Ovary (tissue), 3 donors: ENCODE measurements at regions not wholly inside any gene's neighbourhood (a gene's known extent, or its start where the extent isn't known, plus 50 kb on each side); places are given as distances from the start of the nearest gene placed in this dataset.

Experiments used
- EP300 ChIP-seq: sonication (generic); formaldehyde crosslinking; IDR thresholded peaks from one replicate; pipeline ENCODE4 v1.6.1; 2017; ENCODE audit warnings: antibody characterized with exemption
- POLR2A ChIP-seq: fragments of 450-650 bp; IDR thresholded peaks from one replicate; pipeline ENCODE4 v1.6.1; 2017; ENCODE audit warnings: antibody characterized with exemption, mild to moderate bottlenecking, moderate library complexity
- TF ChIP-seq, protein P1 (sequence below), 3 donors: fragments of 450-650 bp in 2 of 3; fragments of 200-600 bp in 1 of 3; IDR thresholded peaks; one replicate each; pipeline versions ENCODE4 v1.5.1 to v1.8.0; 2016 to 2022; ENCODE audit warnings: antibody characterized with exemption in 3 of 3, mild to moderate bottlenecking in 1 of 3
- donor health status: DM: no; HTN: no; CAD: no.

DNA sequence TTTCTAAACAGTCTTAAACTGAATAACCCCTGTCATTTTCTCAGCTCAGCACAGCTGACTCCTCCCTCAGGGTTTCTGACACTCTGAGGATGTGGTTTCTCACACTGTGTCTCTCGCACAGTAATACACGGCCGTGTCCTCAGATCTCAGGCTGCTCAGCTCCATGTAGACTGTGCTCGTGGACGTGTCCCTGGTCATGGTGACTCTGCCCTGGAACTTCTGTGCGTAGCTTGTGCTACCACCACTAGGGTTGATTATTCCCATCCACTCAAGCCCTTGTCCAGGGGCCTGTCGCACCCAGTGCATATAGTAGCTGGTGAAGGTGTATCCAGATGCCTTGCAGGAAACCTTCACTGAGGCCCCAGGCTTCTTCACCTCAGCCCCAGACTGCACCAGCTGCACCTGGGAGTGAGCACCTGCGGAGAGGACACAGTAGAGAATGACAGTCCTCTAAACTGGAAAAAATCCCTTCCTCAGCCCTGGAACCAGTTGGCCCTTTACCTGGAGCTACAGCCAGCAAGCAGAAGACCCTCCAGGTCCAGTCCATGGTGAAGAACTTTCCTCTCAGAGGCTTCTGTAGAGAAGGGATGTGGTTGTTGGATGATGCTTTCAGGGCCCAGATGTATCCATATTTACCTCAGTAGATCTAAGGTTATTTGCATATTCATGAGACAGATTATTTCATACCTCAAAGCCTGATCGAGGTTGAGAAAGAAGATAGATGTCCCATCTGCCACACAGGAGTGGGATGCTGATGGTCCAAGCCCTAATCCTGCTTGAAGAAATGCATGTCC lies 984.8 kb downstream of the TMEM121 start:
- TF ChIP-seq, protein P1, sequence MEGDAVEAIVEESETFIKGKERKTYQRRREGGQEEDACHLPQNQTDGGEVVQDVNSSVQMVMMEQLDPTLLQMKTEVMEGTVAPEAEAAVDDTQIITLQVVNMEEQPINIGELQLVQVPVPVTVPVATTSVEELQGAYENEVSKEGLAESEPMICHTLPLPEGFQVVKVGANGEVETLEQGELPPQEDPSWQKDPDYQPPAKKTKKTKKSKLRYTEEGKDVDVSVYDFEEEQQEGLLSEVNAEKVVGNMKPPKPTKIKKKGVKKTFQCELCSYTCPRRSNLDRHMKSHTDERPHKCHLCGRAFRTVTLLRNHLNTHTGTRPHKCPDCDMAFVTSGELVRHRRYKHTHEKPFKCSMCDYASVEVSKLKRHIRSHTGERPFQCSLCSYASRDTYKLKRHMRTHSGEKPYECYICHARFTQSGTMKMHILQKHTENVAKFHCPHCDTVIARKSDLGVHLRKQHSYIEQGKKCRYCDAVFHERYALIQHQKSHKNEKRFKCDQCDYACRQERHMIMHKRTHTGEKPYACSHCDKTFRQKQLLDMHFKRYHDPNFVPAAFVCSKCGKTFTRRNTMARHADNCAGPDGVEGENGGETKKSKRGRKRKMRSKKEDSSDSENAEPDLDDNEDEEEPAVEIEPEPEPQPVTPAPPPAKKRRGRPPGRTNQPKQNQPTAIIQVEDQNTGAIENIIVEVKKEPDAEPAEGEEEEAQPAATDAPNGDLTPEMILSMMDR (IDR thresholded peaks at IDR 0.05) = no peak
- no peak for TF ChIP-seq EP300
- no peak for TF ChIP-seq POLR2A
